Heart left ventricle (tissue), 13 donors: ENCODE measurements at regions not wholly inside any gene's neighbourhood (a gene's known extent, or its start where the extent isn't known, plus 50 kb on each side); places are given as distances from the start of the nearest gene placed in this dataset.
A peak's percentile ranks its signal among the peaks of the same experiment; 100 is the strongest.
"Not testable (repeated sequence)": the region's sequence is repeated elsewhere in the genome, so short reads cannot be mapped to it uniquely, and the experiment has no call there.

ENCODE experiments used
- POLR2A ChIP-seq, 2 donors: fragments of 450-650 bp; IDR thresholded peaks; one replicate each; pipeline ENCODE4 v1.6.1; 2017; ENCODE audit warnings: antibody characterized with exemption in 2 of 2, mild to moderate bottlenecking in 2 of 2, moderate library complexity in 2 of 2
- TF ChIP-seq, protein P1 (sequence below), 12 donors: fragments of 200-600 bp; sonication (generic) in 4 of 12; IDR thresholded peaks; one replicate each; pipeline versions ENCODE4 v1.5.0 to v1.8.0; 2018 to 2022; ENCODE audit warnings: antibody characterized with exemption in 12 of 12, mild to moderate bottlenecking in 5 of 12
- donor health status: ischemic (EF 13 %, LVEDD 7.1; RV severe dilation, severe dysfunction).
- donor health status: DM: no; HTN: yes; CAD: no.
- donor health status: DM: no; HTN: no; CAD: no.
- donor health status: ischemic (EF 25% LVEDD 6.9; RV normal size, moderate dysfunction).
- donor health status: ischemic (EF 25% LVEDD 5.7; RV mildly dilated, moderate dysfunction).
- donor health status: ischemic (EF 35%, LVEDD 5.7; RV mildly dilated, moderate dysfunction).
- donor health status: nonischemic (EF 11% LVEDD 7.7; RV severe dilation, severe dysfunction).
- donor health status: DM: yes; HTN: yes; CAD: no.
- donor health status: PGD.
- donor health status: ischemic (EF 29% LVEDD 5.4; RV normal size, mild dysfunction).
- donor health status: nonischemic (EF 23%, LVEDD 6.1; RV moderate dilation, normal function).

DNA sequence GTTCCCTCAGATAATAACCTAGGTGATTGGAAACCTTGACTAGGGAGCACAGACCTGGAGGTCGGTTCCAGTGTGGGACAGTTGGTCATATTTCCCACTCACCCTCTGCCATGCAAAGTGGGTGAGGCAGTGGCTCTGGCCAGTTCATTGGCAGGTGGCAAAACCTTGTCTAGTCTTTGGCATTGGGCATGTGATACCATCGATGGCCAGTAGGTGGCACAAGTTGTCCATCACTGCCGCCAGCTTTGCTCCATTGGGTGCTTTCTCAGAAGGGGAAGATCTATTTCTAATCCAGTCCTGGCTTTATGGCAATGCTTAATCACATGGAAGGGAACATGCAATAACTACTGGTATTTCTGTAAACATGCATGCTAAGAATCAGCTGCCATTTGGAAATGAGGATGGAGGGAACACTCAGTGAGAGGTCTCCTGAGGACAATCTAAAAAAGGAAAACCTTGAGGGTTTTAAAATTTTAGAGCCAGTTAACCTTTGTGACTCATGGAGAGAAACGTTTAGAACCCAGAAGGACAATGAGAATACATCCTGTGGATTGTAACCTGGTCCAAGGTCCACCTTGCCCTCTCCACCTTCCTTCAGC, 207.5 kb upstream of the PLGLB1 start:
- TF ChIP-seq POLR2A (IDR thresholded peaks at IDR 0.05): not testable (repeated sequence)
- TF ChIP-seq, protein P1, sequence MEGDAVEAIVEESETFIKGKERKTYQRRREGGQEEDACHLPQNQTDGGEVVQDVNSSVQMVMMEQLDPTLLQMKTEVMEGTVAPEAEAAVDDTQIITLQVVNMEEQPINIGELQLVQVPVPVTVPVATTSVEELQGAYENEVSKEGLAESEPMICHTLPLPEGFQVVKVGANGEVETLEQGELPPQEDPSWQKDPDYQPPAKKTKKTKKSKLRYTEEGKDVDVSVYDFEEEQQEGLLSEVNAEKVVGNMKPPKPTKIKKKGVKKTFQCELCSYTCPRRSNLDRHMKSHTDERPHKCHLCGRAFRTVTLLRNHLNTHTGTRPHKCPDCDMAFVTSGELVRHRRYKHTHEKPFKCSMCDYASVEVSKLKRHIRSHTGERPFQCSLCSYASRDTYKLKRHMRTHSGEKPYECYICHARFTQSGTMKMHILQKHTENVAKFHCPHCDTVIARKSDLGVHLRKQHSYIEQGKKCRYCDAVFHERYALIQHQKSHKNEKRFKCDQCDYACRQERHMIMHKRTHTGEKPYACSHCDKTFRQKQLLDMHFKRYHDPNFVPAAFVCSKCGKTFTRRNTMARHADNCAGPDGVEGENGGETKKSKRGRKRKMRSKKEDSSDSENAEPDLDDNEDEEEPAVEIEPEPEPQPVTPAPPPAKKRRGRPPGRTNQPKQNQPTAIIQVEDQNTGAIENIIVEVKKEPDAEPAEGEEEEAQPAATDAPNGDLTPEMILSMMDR (IDR thresholded peaks at IDR 0.05): peak; percentile 29 to 72 (median 54)
